Activated naive CD4-positive, alpha-beta T cell treated with Interleukin-2 at 50 U/mL for 16 hours (primary cell): ENCODE measurements at regions not wholly inside any gene's neighbourhood (a gene's known extent, or its start where the extent isn't known, plus 50 kb on each side); places are given as distances from the start of the nearest gene placed in this dataset.

Experiments
- DNase-seq: peaks from one replicate; pipeline ENCODE4 v3.0.0-alpha.2; 2020

- no peak for DNase-seq
These were observed 1602.0 kb upstream of the LRRTM3 start for GRCh38 chr10:65323802-65324201.

- no peak for DNase-seq
These were observed 1599.9 kb upstream of the LRRTM3 start for GRCh38 chr10:65325913-65326312.

- DNase-seq: no peak
These were observed 1597.3 kb upstream of the LRRTM3 start for GRCh38 chr10:65328486-65328885.

- no peak for DNase-seq
These were observed 1590.5 kb upstream of the LRRTM3 start for GRCh38 chr10:65335311-65335710.

- DNase-seq: no peak
These were observed 1585.5 kb upstream of the LRRTM3 start for GRCh38 chr10:65340340-65340739.

- DNase-seq: no peak
These were observed 1584.4 kb upstream of the LRRTM3 start for GRCh38 chr10:65341323-65341925.

- no peak for DNase-seq
These were observed 1583.6 kb upstream of the LRRTM3 start for GRCh38 chr10:65342245-65342644.

GRCh38 chr10:65346466-65346865 lies 1579.4 kb upstream of the LRRTM3 start:
- DNase-seq: no peak

GRCh38 chr10:65348637-65349036 lies 1577.2 kb upstream of the LRRTM3 start:
- DNase-seq: no peak

- DNase-seq: no peak
These were observed 1575.2 kb upstream of the LRRTM3 start for GRCh38 chr10:65350611-65351010.

- DNase-seq: no peak
These were observed 1570.6 kb upstream of the LRRTM3 start for GRCh38 chr10:65355141-65355680.

GRCh38 chr10:65358565-65358964 lies 1567.3 kb upstream of the LRRTM3 start:
- DNase-seq: no peak

- no peak for DNase-seq
These were observed 1565.3 kb upstream of the LRRTM3 start for GRCh38 chr10:65360497-65360896.

GRCh38 chr10:65365878-65366277 lies 1560.0 kb upstream of the LRRTM3 start:
- no peak for DNase-seq

- DNase-seq: no peak
These were observed 1558.1 kb upstream of the LRRTM3 start for GRCh38 chr10:65367706-65368105.

- no peak for DNase-seq
These were observed 1550.3 kb upstream of the LRRTM3 start for GRCh38 chr10:65375528-65375927.

GRCh38 chr10:65377687-65378086 lies 1548.1 kb upstream of the LRRTM3 start:
- DNase-seq: no peak

GRCh38 chr10:65394502-65395297 lies 1531.1 kb upstream of the LRRTM3 start:
- DNase-seq: no peak

GRCh38 chr10:65395631-65396030 lies 1530.2 kb upstream of the LRRTM3 start:
- no peak for DNase-seq

GRCh38 chr10:65396997-65397396 lies 1528.8 kb upstream of the LRRTM3 start:
- DNase-seq: no peak

- no peak for DNase-seq
These were observed 1517.4 kb upstream of the LRRTM3 start for GRCh38 chr10:65408401-65408800.

- DNase-seq: no peak
These were observed 1512.8 kb upstream of the LRRTM3 start for GRCh38 chr10:65413001-65413400.

- no peak for DNase-seq
These were observed 1510.5 kb upstream of the LRRTM3 start for GRCh38 chr10:65415318-65415717.

GRCh38 chr10:65416094-65416493 lies 1509.7 kb upstream of the LRRTM3 start:
- DNase-seq: no peak
